ENCODE measurements at regions not wholly inside any gene's neighbourhood (a gene's known extent, or its start where the extent isn't known, plus 50 kb on each side); places are given as distances from the start of the nearest gene placed in this dataset.

DNA sequence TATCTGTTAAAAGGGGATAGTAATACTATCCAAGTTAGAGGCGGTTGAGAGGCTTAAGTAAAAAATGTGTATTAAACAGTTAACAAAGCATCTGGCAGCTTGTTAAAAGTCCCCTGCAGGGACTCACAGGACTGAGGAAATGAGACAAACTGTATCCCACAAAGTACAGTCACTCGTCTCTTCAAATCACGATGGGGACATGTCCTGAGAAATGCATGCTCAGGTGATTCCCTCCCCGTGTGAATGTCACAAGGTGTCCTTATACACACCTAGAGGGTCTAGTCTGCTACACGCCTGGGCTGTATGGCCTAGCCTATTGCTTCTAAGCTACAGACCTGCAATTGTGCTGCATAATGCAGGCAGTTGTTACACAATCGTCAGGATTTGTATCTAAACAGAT lies 237.0 kb downstream of the IRX2 start:
- TF ChIP-seq, protein P1, sequence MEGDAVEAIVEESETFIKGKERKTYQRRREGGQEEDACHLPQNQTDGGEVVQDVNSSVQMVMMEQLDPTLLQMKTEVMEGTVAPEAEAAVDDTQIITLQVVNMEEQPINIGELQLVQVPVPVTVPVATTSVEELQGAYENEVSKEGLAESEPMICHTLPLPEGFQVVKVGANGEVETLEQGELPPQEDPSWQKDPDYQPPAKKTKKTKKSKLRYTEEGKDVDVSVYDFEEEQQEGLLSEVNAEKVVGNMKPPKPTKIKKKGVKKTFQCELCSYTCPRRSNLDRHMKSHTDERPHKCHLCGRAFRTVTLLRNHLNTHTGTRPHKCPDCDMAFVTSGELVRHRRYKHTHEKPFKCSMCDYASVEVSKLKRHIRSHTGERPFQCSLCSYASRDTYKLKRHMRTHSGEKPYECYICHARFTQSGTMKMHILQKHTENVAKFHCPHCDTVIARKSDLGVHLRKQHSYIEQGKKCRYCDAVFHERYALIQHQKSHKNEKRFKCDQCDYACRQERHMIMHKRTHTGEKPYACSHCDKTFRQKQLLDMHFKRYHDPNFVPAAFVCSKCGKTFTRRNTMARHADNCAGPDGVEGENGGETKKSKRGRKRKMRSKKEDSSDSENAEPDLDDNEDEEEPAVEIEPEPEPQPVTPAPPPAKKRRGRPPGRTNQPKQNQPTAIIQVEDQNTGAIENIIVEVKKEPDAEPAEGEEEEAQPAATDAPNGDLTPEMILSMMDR (conservative IDR thresholded peaks at IDR 0.05; ENCODE audit: low read depth, low read length): no peak
- no peaks in the 10 kb centered on the region for H3K4me1 ChIP-seq (ENCODE audit: low read depth, poor library complexity, severe bottlenecking)
- H3K36me3 ChIP-seq (ENCODE audit: insufficient read depth): no peaks in the 10 kb centered on the region
- H3K79me2 ChIP-seq (ENCODE audit: insufficient read depth, low read depth): no peaks in the 10 kb centered on the region
- H3K4me3 ChIP-seq (IDR thresholded peaks at IDR 0.05; ENCODE audit: insufficient read depth, low read depth, low read length): no peak overlapping the region
- H2AFZ ChIP-seq (ENCODE audit: low read depth): no peak overlapping the region
- H4K20me1 ChIP-seq (ENCODE audit: insufficient read depth): no peaks in the 10 kb centered on the region
- no peak overlapping the region for H3K4me2 ChIP-seq
- no peak overlapping the region for H3K9ac ChIP-seq
- H3K27me3 ChIP-seq (ENCODE audit: insufficient read depth, low read depth): no peaks in the 10 kb centered on the region
- H3K27ac ChIP-seq: no peak overlapping the region

DNA sequence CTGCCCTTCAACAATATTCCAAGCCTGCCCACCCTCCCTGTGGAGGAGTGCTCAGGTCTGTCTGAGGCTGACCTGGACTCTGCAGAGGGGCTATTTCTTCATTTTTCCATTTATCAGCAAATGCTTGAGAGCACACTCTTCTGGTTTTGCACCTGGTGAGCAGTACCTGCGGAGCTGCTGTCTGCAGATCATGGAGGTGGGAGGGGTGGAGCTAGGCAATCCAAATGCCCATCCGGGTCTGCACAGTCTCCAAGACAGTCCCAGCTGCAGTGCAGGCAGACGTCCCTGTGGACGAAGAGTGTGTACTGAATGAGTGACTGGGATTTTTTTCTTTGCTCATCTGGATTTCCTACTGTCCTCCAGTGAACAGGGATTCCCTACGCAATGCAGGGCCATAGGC lies 239.8 kb downstream of the IRX2 start:
- no peak overlapping the region for H2AFZ ChIP-seq (ENCODE audit: low read depth)
- no peaks in the 10 kb centered on the region for H3K36me3 ChIP-seq (ENCODE audit: insufficient read depth)
- H3K9ac ChIP-seq: no peak overlapping the region
- H3K4me3 ChIP-seq (IDR thresholded peaks at IDR 0.05; ENCODE audit: insufficient read depth, low read depth, low read length): no peak overlapping the region
- H3K4me2 ChIP-seq: no peak overlapping the region
- H3K27me3 ChIP-seq (ENCODE audit: insufficient read depth, low read depth): no peaks in the 10 kb centered on the region
- no peaks in the 10 kb centered on the region for H4K20me1 ChIP-seq (ENCODE audit: insufficient read depth)
- TF ChIP-seq, protein P1 (conservative IDR thresholded peaks at IDR 0.05; ENCODE audit: low read depth, low read length): no peak
- H3K79me2 ChIP-seq (ENCODE audit: insufficient read depth, low read depth): no peaks in the 10 kb centered on the region
- no peak overlapping the region for H3K27ac ChIP-seq
- no peaks in the 10 kb centered on the region for H3K4me1 ChIP-seq (ENCODE audit: low read depth, poor library complexity, severe bottlenecking)

DNA sequence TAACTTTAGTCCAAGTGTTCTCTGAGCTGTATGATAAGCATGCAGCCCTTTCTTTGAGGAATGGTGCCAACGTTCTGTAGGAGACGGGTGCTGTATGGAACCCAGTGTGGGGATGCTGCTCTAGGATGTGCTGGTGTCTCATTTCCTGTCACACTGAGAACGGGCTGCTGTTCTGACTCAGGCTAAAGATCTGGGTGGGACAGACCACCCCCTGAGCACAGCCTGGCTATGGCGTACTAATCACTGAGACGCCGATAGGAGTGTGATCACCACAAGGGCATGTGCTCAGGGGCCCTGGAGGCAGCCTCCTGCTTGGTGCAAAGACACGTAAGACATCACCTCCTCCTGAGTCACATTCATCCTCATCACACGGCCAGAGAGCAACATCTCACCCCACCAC lies 240.4 kb downstream of the IRX2 start:
- TF ChIP-seq, protein P1 (conservative IDR thresholded peaks at IDR 0.05; ENCODE audit: low read depth, low read length): no peak
- no peak overlapping the region for H3K4me3 ChIP-seq (IDR thresholded peaks at IDR 0.05; ENCODE audit: insufficient read depth, low read depth, low read length)
- no peaks in the 10 kb centered on the region for H3K36me3 ChIP-seq (ENCODE audit: insufficient read depth)
- H3K27me3 ChIP-seq (ENCODE audit: insufficient read depth, low read depth): no peaks in the 10 kb centered on the region
- no peak overlapping the region for H3K4me2 ChIP-seq
- H3K27ac ChIP-seq: no peak overlapping the region
- H3K79me2 ChIP-seq (ENCODE audit: insufficient read depth, low read depth): no peaks in the 10 kb centered on the region
- no peak overlapping the region for H2AFZ ChIP-seq (ENCODE audit: low read depth)
- no peaks in the 10 kb centered on the region for H3K4me1 ChIP-seq (ENCODE audit: low read depth, poor library complexity, severe bottlenecking)
- H4K20me1 ChIP-seq (ENCODE audit: insufficient read depth): no peaks in the 10 kb centered on the region
- no peak overlapping the region for H3K9ac ChIP-seq

DNA sequence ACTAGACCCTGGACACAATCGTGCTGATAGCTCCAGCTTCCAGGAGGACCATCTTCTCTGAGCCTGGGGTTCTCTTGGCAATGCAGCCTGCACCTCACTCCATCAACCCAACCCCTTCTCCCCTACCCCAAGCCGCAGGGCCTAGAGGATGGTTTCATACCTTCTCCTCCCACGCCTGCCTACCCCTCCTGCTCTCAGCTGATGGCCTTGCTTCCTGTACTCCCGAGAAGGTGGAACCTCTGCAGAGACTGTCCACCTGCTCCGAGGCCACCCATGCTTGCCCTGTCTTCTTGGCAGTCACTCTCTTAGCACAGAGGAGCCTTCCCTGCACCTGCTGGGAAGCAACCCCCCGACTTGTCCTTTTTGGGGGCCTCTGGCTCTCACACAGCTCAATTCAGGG lies 241.9 kb downstream of the IRX2 start:
- H3K9ac ChIP-seq: no peak overlapping the region
- no peaks in the 10 kb centered on the region for H3K36me3 ChIP-seq (ENCODE audit: insufficient read depth)
- H4K20me1 ChIP-seq (ENCODE audit: insufficient read depth): no peaks in the 10 kb centered on the region
- H3K27me3 ChIP-seq (ENCODE audit: insufficient read depth, low read depth): no peaks in the 10 kb centered on the region
- TF ChIP-seq, protein P1 (conservative IDR thresholded peaks at IDR 0.05; ENCODE audit: low read depth, low read length): no peak
- H3K4me1 ChIP-seq (ENCODE audit: low read depth, poor library complexity, severe bottlenecking): no peaks in the 10 kb centered on the region
- no peaks in the 10 kb centered on the region for H3K79me2 ChIP-seq (ENCODE audit: insufficient read depth, low read depth)
- no peak overlapping the region for H3K27ac ChIP-seq
- no peak overlapping the region for H2AFZ ChIP-seq (ENCODE audit: low read depth)
- H3K4me2 ChIP-seq: no peak overlapping the region
- H3K4me3 ChIP-seq (IDR thresholded peaks at IDR 0.05; ENCODE audit: insufficient read depth, low read depth, low read length): no peak overlapping the region

DNA sequence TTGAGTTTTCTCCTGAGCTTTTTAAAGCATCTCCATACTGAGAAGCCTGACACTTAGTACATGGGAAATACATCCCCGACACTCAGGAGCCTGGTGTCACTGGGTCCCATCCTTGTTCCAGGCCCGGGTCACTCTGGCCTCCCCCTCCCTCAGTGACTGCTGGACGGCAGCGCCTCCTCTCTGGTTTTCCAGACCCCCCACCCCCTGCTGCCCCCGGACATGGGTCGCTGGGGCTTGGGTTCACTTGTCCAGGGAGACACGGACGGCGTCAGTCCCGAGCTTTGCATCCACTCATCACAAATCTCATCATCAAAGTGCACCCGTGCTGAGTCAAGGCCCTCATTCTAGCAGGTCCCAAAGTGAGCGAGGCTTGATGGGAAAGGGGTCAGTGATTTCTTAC lies 243.0 kb downstream of the IRX2 start:
- Histone ChIP-seq H3K27ac (no peak overlapping the region), H3K79me2 (ENCODE audit: insufficient read depth, low read depth) (no peaks in the 10 kb centered on the region), H2AFZ (ENCODE audit: low read depth) (no peak overlapping the region), H3K9ac (no peak overlapping the region), H4K20me1 (ENCODE audit: insufficient read depth) (no peaks in the 10 kb centered on the region), H3K4me3 (IDR thresholded peaks at IDR 0.05; ENCODE audit: insufficient read depth, low read depth, low read length) (no peak overlapping the region), H3K4me1 (ENCODE audit: low read depth, poor library complexity, severe bottlenecking) (no peaks in the 10 kb centered on the region), H3K27me3 (ENCODE audit: insufficient read depth, low read depth) (no peaks in the 10 kb centered on the region), H3K36me3 (ENCODE audit: insufficient read depth) (no peaks in the 10 kb centered on the region), H3K4me2 (no peak overlapping the region)
- TF ChIP-seq, protein P1 (conservative IDR thresholded peaks at IDR 0.05; ENCODE audit: low read depth, low read length): no peak

Data from KMS-11 (cell line).